DOHH2 (cell line): ENCODE measurements at regions not wholly inside any gene's neighbourhood (a gene's known extent, or its start where the extent isn't known, plus 50 kb on each side); places are given as distances from the start of the nearest gene placed in this dataset.

Experiments
- EZH2phosphoT487 ChIP-seq: fragments of 200-600 bp; sonication (generic); IDR thresholded peaks from 2 replicates; pipeline ENCODE4 v1.6.1; 2017; ENCODE audit warnings: borderline replicate concordance, mild to moderate bottlenecking, antibody characterized with exemption, low read length, moderate library complexity, mixed read lengths
- TF ChIP-seq, protein P1 (sequence below): fragments of 200-600 bp; sonication (generic); IDR thresholded peaks from one replicate; pipeline ENCODE4 v1.5.1; 2014; ENCODE audit warnings: antibody characterized with exemption, mild to moderate bottlenecking, low read depth, low read length; ENCODE audit not compliant: poor library complexity, severe bottlenecking

GRCh38 chrY:12408236-12408635 lies 292.8 kb upstream of the USP9Y start:
- TF ChIP-seq, protein P1, sequence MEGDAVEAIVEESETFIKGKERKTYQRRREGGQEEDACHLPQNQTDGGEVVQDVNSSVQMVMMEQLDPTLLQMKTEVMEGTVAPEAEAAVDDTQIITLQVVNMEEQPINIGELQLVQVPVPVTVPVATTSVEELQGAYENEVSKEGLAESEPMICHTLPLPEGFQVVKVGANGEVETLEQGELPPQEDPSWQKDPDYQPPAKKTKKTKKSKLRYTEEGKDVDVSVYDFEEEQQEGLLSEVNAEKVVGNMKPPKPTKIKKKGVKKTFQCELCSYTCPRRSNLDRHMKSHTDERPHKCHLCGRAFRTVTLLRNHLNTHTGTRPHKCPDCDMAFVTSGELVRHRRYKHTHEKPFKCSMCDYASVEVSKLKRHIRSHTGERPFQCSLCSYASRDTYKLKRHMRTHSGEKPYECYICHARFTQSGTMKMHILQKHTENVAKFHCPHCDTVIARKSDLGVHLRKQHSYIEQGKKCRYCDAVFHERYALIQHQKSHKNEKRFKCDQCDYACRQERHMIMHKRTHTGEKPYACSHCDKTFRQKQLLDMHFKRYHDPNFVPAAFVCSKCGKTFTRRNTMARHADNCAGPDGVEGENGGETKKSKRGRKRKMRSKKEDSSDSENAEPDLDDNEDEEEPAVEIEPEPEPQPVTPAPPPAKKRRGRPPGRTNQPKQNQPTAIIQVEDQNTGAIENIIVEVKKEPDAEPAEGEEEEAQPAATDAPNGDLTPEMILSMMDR = no peak
- TF ChIP-seq EZH2phosphoT487 = no peak
